Upper lobe of left lung (tissue), 4 donors: ENCODE measurements at regions not wholly inside any gene's neighbourhood (a gene's known extent, or its start where the extent isn't known, plus 50 kb on each side); places are given as distances from the start of the nearest gene placed in this dataset.

Source experiments
- CTCF ChIP-seq, 6 experiments: fragments of 450-650 bp in 4 of 6; fragments of 200-600 bp in 2 of 6; sonication (generic) in 2 of 6; IDR thresholded peaks; one replicate each; pipeline ENCODE4 v1.5.1; 2016 to 2019; ENCODE audit warnings: antibody characterized with exemption in 6 of 6
- POLR2AphosphoS5 ChIP-seq, 2 donors: sonication (generic); formaldehyde crosslinking; IDR thresholded peaks; one replicate each; pipeline ENCODE4 v1.5.1; 2017; ENCODE audit warnings: antibody characterized with exemption in 2 of 2

- TF ChIP-seq POLR2AphosphoS5 (IDR thresholded peaks at IDR 0.05): no peak
- no peak for TF ChIP-seq CTCF (IDR thresholded peaks at IDR 0.05)
Observed at GRCh38 chr10:60728056-60728455, 50.2 kb upstream of the CDK1 start.
